ENCODE measurements at regions not wholly inside any gene's neighbourhood (a gene's known extent, or its start where the extent isn't known, plus 50 kb on each side); places are given as distances from the start of the nearest gene placed in this dataset.

DNA sequence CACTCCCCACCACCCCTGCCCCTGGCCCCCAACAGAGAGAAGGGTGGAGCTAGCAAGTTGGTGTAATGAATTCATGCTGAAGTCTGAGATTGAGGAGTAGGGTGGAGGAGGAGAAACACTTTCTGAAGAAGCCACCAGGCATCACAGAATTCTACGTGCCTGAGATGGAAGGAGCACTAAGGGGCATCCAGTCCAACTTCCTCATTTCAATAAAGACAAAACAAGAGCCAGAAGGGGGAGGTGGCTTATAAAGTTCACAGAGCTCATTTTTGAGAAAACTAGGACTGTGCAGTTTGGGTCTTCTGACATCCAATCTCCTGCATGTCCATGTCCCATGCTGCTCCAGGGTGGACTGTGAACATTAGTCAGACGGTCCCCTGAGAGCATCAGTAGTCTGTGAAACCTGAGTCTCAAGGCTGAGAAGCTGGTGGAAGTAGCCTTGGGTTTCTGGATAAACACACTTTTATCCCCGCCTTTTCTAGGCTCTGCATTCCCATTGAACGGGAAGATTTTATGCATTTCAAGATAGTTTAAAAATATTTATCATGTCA, 77.7 kb downstream of the TRIM43 start:
- POLR2A ChIA-PET = no interaction called here
- no peak overlapping the region for H2AFZ ChIP-seq (ENCODE audit: low read depth, low read length, poor library complexity, severe bottlenecking)
- no peaks in the 10 kb centered on the region for H3K4me1 ChIP-seq (ENCODE audit: control insufficient read depth in 1 of 2, insufficient read depth in 2 of 2, low read length in 2 of 2)
- H3K4me2 ChIP-seq (ENCODE audit: low read length) = no peak overlapping the region
- H3K79me2 ChIP-seq (ENCODE audit: insufficient read depth, low read length) = no peaks in the 10 kb centered on the region
- TF ChIP-seq SP1 (IDR thresholded peaks at IDR 0.05; ENCODE audit: low read depth) (no peak), EGR1 (IDR thresholded peaks at IDR 0.05; ENCODE audit: low read depth) (no peak)
- H3K27me3 ChIP-seq (ENCODE audit: insufficient read depth, low read length) = peaks cover 9% of the 10 kb centered on the region; the same call in 1 of the 2 replicates
- no TSS peak for BruUV-seq (replicated peaks)
- no peaks in the 10 kb centered on the region for H4K20me1 ChIP-seq (ENCODE audit: insufficient read depth)
- H3K9me2 ChIP-seq (ENCODE audit: insufficient read depth) = no peaks in the 10 kb centered on the region
- intact Hi-C loops (cut with micrococcal nuclease) = no loop called here
- ATAC-seq (no peak), DNase-seq (ENCODE audit: low read depth, low spot score) (no peak)
- H3K9me3 ChIP-seq (ENCODE audit: control insufficient read depth in 1 of 2, insufficient read depth in 1 of 2, low read depth in 1 of 2, low read length in 2 of 2) = no peaks in the 10 kb centered on the region
- no peaks in the 10 kb centered on the region for H3K36me3 ChIP-seq (ENCODE audit: control insufficient read depth in 1 of 2, insufficient read depth in 2 of 2, low read length in 2 of 2)
- no peak overlapping the region for H3K9ac ChIP-seq (ENCODE audit: low read length)
- RAD21 ChIA-PET (ENCODE audit: low non-redundant PET in 1 of 2, low total read pairs in 2 of 2, uncharacterized antibody in 2 of 2, unreplicated experiment in 2 of 2) = no interaction called here
- no peak overlapping the region for H3K4me3 ChIP-seq (replicated peaks in 1 of 2; ENCODE audit: low read depth in 1 of 2, low read length in 2 of 2)
- no peak overlapping the region for H3K27ac ChIP-seq (ENCODE audit: low read depth, low read length)
- CTCF ChIA-PET = no interaction called here

DNA sequence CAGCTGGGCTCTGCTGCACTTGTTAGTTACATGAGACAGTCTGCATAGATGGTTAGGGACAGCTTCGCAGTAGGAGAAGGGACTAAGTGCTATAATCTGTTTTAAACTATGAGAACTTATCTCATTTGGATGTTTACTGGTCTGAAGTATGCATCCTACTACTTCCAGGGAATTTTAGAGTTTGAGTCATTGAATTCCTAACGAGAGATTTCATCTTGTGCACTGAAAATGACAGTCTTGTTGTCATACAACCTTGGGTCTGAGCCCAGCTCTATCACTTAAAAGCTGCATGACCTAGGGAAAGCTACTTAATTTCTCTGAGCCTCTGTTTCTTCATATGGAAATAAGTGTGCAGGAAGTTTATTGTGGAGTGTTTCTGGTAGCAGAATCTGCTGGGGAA, 78.4 kb downstream of the TRIM43 start:
- no peak overlapping the region for H2AFZ ChIP-seq (ENCODE audit: low read depth, low read length, poor library complexity, severe bottlenecking)
- H3K79me2 ChIP-seq (ENCODE audit: insufficient read depth, low read length) = no peaks in the 10 kb centered on the region
- ChIA-PET CTCF (no interaction called here), POLR2A (no interaction called here), RAD21 (ENCODE audit: low non-redundant PET in 1 of 2, low total read pairs in 2 of 2, uncharacterized antibody in 2 of 2, unreplicated experiment in 2 of 2) (no interaction called here)
- ATAC-seq (no peak), DNase-seq (ENCODE audit: low read depth, low spot score) (no peak)
- H3K27me3 ChIP-seq (ENCODE audit: insufficient read depth, low read length) = peaks cover 15% of the 10 kb centered on the region; the same call in 1 of the 2 replicates
- no TSS peak for BruUV-seq (replicated peaks)
- H3K4me3 ChIP-seq (replicated peaks in 1 of 2; ENCODE audit: low read depth in 1 of 2, low read length in 2 of 2) = no peak overlapping the region
- no peaks in the 10 kb centered on the region for H3K36me3 ChIP-seq (ENCODE audit: control insufficient read depth in 1 of 2, insufficient read depth in 2 of 2, low read length in 2 of 2)
- H3K9me2 ChIP-seq (ENCODE audit: insufficient read depth) = no peaks in the 10 kb centered on the region
- no peak overlapping the region for H3K27ac ChIP-seq (ENCODE audit: low read depth, low read length)
- no peaks in the 10 kb centered on the region for H4K20me1 ChIP-seq (ENCODE audit: insufficient read depth)
- H3K9ac ChIP-seq (ENCODE audit: low read length) = no peak overlapping the region
- no peak overlapping the region for H3K4me2 ChIP-seq (ENCODE audit: low read length)
- H3K4me1 ChIP-seq (ENCODE audit: control insufficient read depth in 1 of 2, insufficient read depth in 2 of 2, low read length in 2 of 2) = no peaks in the 10 kb centered on the region
- no peak for TF ChIP-seq EZH2 (IDR thresholded peaks at IDR 0.05)
- no peak for TF ChIP-seq POLR2AphosphoS5 (IDR thresholded peaks at IDR 0.05; ENCODE audit: low read depth, low read length)
- TF ChIP-seq, protein P1, sequence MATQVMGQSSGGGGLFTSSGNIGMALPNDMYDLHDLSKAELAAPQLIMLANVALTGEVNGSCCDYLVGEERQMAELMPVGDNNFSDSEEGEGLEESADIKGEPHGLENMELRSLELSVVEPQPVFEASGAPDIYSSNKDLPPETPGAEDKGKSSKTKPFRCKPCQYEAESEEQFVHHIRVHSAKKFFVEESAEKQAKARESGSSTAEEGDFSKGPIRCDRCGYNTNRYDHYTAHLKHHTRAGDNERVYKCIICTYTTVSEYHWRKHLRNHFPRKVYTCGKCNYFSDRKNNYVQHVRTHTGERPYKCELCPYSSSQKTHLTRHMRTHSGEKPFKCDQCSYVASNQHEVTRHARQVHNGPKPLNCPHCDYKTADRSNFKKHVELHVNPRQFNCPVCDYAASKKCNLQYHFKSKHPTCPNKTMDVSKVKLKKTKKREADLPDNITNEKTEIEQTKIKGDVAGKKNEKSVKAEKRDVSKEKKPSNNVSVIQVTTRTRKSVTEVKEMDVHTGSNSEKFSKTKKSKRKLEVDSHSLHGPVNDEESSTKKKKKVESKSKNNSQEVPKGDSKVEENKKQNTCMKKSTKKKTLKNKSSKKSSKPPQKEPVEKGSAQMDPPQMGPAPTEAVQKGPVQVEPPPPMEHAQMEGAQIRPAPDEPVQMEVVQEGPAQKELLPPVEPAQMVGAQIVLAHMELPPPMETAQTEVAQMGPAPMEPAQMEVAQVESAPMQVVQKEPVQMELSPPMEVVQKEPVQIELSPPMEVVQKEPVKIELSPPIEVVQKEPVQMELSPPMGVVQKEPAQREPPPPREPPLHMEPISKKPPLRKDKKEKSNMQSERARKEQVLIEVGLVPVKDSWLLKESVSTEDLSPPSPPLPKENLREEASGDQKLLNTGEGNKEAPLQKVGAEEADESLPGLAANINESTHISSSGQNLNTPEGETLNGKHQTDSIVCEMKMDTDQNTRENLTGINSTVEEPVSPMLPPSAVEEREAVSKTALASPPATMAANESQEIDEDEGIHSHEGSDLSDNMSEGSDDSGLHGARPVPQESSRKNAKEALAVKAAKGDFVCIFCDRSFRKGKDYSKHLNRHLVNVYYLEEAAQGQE (IDR thresholded peaks at IDR 0.05; ENCODE audit: low read depth) = no peak
- intact Hi-C loops (cut with micrococcal nuclease) = no loop called here
- no peaks in the 10 kb centered on the region for H3K9me3 ChIP-seq (ENCODE audit: control insufficient read depth in 1 of 2, insufficient read depth in 1 of 2, low read depth in 1 of 2, low read length in 2 of 2)

All from HCT116 (cell line).